Activated naive CD8-positive, alpha-beta T cell treated with anti-CD3 and anti-CD28 coated beads, Interleukin-2, amount 10 ng/mL, durations not matched to agents 7 days and 5 days (primary cell): ENCODE measurements at regions not wholly inside any gene's neighbourhood (a gene's known extent, or its start where the extent isn't known, plus 50 kb on each side); places are given as distances from the start of the nearest gene placed in this dataset.
"Not testable (repeated sequence)": the region's sequence is repeated elsewhere in the genome, so short reads cannot be mapped to it uniquely, and the experiment has no call there.

ENCODE experiments used
- ATAC-seq: fragments of 150-1000 bp; cut with Tn5 transposase; one replicate; pipeline ENCODE4 v1.10.0; 2021; ENCODE audit warnings: low read depth, moderate library complexity
- POLR2A ChIA-PET: fragments of 350-600 bp; sonication (Branson Sonifier 250); formaldehyde crosslinking; loops from one replicate; lab custom pipeline; 2021; ENCODE audit warnings: antibody characterized with exemption; lab: Charles Lee
- DNase-seq: peaks from one replicate; pipeline ENCODE4 v3.0.0; 2021
- H3K27ac Mint-ChIP-seq: one replicate; pipeline ENCODE4 v1.8.0; 2022; ENCODE audit warnings: mild to moderate bottlenecking, mixed read lengths
- H3K27me3 Mint-ChIP-seq: one replicate; pipeline ENCODE4 v1.8.0; 2022; ENCODE audit warnings: mild to moderate bottlenecking, moderate library complexity, mixed read lengths
- H3K36me3 Mint-ChIP-seq: one replicate; pipeline ENCODE4 v1.8.0; 2021; ENCODE audit warnings: mild to moderate bottlenecking, mixed read lengths
- H3K4me1 Mint-ChIP-seq: one replicate; pipeline ENCODE4 v1.8.0; 2021; ENCODE audit warnings: mixed read lengths
- H3K4me3 Mint-ChIP-seq: one replicate; pipeline ENCODE4 v1.8.0; 2022; ENCODE audit warnings: mild to moderate bottlenecking, moderate library complexity, mixed read lengths
- H3K9me3 Mint-ChIP-seq: one replicate; pipeline ENCODE4 v1.8.0; 2021; ENCODE audit warnings: mixed read lengths

- POLR2A ChIA-PET, result no interaction called here
- H3K27ac Mint-ChIP-seq, result no peak overlapping the region
- no peak overlapping the region for H3K4me3 Mint-ChIP-seq
- H3K36me3 Mint-ChIP-seq, result no peaks in the 10 kb centered on the region
- no peaks in the 10 kb centered on the region for H3K4me1 Mint-ChIP-seq
- DNase-seq (no peak), ATAC-seq (no peak)
- peaks cover 3% of the 10 kb centered on the region for H3K27me3 Mint-ChIP-seq
- H3K9me3 Mint-ChIP-seq, result no peaks in the 10 kb centered on the region
These were observed 217.0 kb upstream of the FAM78B start for GRCh38 chr1:166383635-166384346.

DNA sequence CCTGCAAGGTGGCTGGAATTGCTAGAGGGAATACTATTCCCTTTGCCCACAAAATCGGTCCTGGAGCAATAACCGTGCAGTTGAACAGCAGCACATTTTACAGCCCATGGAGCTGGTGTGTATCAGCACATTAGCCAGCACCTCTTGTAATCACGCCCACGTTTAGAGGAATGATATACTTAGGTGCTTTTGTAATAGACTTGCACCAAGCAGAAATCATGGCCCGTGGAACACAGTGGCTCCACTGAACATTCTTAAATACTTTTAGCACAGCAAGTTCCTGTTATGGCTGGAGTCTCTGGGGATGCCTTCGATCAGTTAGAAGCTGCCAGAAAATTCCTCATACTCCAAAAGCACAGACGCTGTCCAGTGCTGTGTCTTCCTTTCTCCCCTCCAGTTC lies 218.1 kb upstream of the FAM78B start:
- Mint-ChIP-seq H3K27me3 (peaks cover 3% of the 10 kb centered on the region), H3K4me1 (no peaks in the 10 kb centered on the region), H3K9me3 (no peaks in the 10 kb centered on the region), H3K36me3 (no peaks in the 10 kb centered on the region), H3K27ac (no peak overlapping the region), H3K4me3 (no peak overlapping the region)
- ATAC-seq, result no peak
- DNase-seq, result no peak
- POLR2A ChIA-PET, result no interaction called here

DNA sequence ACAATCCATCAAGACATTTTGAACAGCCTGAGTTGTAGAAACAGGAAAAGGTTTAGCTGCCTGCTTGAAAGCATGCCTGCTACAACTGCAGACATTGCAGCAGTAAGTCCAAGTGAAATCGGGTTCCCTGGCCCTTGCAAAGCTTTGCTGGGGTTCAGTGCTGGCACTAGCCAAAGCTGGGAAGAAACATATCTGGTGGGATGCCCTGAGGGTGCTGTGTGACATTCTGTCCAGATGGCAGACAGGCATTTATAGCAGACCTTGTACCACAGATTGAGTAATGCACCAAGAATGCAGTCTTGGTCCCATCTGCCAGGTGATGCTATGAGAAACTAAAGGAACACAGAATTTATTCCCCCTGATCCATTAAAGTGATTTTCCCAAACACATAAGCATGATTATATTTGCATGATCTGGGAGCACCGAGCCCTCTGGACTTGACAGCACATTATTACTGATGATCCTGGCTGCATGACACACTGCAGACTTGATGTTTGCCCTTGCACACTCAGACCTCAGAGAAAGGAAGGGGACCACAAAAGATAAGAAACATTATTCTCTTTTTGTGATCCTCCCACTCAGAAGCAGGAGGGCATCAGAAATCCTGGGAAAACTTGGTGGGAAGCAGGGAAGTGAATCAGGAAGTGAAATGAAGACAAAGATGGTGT lies 223.7 kb upstream of the FAM78B start:
- Mint-ChIP-seq H3K9me3 (no peaks in the 10 kb centered on the region), H3K27me3 (peaks cover 3% of the 10 kb centered on the region), H3K27ac (no peak overlapping the region), H3K4me3 (no peak overlapping the region), H3K36me3 (no peaks in the 10 kb centered on the region), H3K4me1 (no peaks in the 10 kb centered on the region)
- DNase-seq (no peak), ATAC-seq (no peak)
- POLR2A ChIA-PET, result no interaction called here

DNA sequence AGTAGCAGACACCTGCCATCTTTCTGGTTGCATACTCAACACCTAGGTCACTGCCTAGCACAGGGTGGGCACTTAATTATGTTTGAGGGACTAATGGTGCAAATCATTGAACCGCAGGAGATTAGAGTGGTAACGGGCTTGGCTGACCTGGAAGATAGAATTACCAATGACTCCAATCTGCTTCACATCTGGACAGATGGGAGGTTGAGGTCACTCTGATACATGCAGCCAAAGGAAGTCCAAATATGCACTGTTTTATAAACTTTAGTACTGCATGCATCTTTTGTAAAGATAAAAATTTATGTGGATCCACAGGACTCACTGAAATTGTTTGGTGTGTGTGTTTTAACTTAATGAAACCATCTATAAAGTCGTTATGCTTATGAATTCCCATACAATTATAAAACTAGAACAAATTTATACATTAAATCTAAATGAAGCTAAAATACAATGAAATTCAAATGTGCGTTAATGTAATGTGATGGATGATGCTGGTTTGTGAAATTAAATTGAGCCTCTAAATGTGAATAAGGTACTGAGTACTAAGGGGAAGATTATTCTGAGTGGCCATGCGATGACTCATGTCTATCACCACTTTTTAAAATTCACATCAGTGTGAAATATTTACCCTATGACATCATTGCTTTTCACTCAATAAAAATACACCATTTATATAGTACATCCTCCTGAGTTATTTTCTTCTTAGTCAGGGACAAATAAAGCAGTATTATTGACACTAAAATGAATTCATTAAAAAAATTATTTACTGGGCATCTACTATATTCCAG lies 224.7 kb upstream of the FAM78B start:
- no peak overlapping the region for H3K4me3 Mint-ChIP-seq
- peaks cover 3% of the 10 kb centered on the region for H3K27me3 Mint-ChIP-seq
- H3K4me1 Mint-ChIP-seq, result no peaks in the 10 kb centered on the region
- DNase-seq (no peak), ATAC-seq (no peak)
- no peaks in the 10 kb centered on the region for H3K36me3 Mint-ChIP-seq
- POLR2A ChIA-PET, result no interaction called here
- H3K9me3 Mint-ChIP-seq, result no peaks in the 10 kb centered on the region
- no peak overlapping the region for H3K27ac Mint-ChIP-seq

DNA sequence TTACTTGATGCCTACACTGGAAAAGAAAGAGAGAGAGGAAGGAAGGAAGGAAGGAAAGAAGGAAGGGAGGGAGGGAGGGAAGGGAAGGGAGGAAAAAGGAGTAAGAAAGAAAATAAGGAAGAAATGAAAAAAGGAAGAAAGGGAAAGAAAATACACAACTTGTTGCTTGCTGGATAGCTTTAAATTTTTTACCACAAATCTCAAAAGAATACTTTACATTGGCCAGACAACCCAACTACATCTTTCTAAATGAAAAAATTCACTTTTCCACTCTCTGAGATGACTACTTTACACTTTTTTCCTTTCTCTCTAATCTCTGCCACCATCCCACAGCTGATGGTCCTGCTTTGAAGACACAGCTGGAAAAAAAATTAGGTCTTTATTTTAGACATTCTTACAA lies 228.9 kb upstream of the FAM78B start:
- POLR2A ChIA-PET, result no interaction called here
- no peaks in the 10 kb centered on the region for H3K36me3 Mint-ChIP-seq
- DNase-seq (no peak), ATAC-seq (no peak)
- H3K9me3 Mint-ChIP-seq, result no peaks in the 10 kb centered on the region
- H3K27me3 Mint-ChIP-seq, result peaks cover 4% of the 10 kb centered on the region
- H3K4me3 Mint-ChIP-seq, result no peak overlapping the region
- no peaks in the 10 kb centered on the region for H3K4me1 Mint-ChIP-seq
- H3K27ac Mint-ChIP-seq, result no peak overlapping the region

DNA sequence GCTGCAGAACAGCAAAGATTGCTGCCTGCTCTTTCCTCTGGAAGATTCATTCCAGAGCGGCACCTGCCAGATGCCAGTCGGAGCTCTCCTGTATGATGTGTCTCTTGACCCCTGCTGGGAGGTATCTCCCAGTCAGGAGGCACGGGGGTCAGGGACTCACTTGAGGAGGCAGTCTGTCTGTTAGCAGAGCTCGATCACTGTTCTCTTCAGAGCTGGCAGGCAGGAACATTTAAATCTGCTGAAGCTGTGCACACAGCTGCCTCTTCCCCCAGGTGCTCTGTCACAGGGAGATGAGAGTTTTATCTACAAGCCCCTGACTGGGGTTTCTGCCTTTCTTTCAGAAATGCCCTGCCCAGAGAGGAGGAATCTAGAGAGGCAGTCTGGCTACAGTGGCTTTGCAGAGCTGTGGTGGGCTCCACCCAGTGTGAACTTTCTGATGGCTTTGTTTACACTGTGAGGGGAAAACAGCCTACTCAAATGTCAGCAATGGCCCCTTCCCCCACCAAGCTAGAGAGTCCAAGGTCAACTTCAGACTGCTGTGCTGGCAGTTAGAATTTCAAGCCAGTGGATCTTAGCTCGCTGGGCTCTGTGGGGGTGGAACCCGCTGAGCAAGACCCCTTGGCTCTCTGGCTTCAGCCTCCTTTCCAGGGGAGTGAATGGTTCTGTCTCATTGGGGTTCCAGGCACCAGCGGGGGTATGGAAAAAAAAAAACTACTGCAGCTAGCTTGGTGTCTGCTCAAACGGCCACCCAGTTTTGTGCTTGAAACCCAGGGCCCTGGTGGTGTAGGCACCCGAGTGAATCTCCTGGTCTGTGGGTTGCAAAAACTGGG lies 242.7 kb upstream of the FAM78B start:
- H3K9me3 Mint-ChIP-seq, H3K4me1 Mint-ChIP-seq, H3K36me3 Mint-ChIP-seq, POLR2A ChIA-PET, ATAC-seq, H3K27ac Mint-ChIP-seq, DNase-seq, H3K4me3 Mint-ChIP-seq, H3K27me3 Mint-ChIP-seq: not testable (repeated sequence)

DNA sequence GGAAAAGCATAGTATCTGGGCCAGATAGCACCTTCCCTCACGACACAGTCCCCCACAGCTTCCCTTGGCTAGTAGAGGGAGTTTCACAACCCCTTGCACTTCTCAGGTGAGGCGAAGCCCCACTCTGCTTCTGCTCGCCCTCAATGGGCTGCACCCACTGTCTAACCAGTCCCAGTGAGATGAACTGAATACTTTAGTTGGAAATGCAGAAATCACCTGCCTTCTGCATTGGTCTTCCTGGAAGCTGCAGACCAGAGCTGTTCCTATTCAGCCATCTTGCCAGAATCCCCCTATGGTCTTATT lies 243.2 kb upstream of the FAM78B start:
- peaks cover 4% of the 10 kb centered on the region for H3K9me3 Mint-ChIP-seq
- DNase-seq, result no peak
- H3K36me3 Mint-ChIP-seq, result no peaks in the 10 kb centered on the region

GRCh38 chr1:166416831-166417230 lies 250.0 kb upstream of the FAM78B start:
- DNase-seq, H3K27ac Mint-ChIP-seq, H3K36me3 Mint-ChIP-seq, ATAC-seq, H3K4me3 Mint-ChIP-seq, H3K27me3 Mint-ChIP-seq, H3K9me3 Mint-ChIP-seq, H3K4me1 Mint-ChIP-seq, POLR2A ChIA-PET: not testable (repeated sequence)

More for the DNA sequence above, 243.2 kb upstream of the FAM78B start:
- Mint-ChIP-seq H3K4me3 (no peak overlapping the region), H3K4me1 (no peaks in the 10 kb centered on the region), H3K27ac (no peak overlapping the region), H3K27me3 (peaks cover 4% of the 10 kb centered on the region)
- POLR2A ChIA-PET, result no interaction called here
- no peak for ATAC-seq

- H3K4me3 Mint-ChIP-seq, result no peak overlapping the region
- H3K36me3 Mint-ChIP-seq, result no peaks in the 10 kb centered on the region
- no peak overlapping the region for H3K27ac Mint-ChIP-seq
- H3K27me3 Mint-ChIP-seq, result no peaks in the 10 kb centered on the region
- H3K4me1 Mint-ChIP-seq, result no peaks in the 10 kb centered on the region
- ATAC-seq (no peak), DNase-seq (no peak)
- H3K9me3 Mint-ChIP-seq, result peaks cover 2% of the 10 kb centered on the region
- POLR2A ChIA-PET, result no interaction called here
These were observed 251.6 kb upstream of the FAM78B start for GRCh38 chr1:166418344-166418933.

DNA sequence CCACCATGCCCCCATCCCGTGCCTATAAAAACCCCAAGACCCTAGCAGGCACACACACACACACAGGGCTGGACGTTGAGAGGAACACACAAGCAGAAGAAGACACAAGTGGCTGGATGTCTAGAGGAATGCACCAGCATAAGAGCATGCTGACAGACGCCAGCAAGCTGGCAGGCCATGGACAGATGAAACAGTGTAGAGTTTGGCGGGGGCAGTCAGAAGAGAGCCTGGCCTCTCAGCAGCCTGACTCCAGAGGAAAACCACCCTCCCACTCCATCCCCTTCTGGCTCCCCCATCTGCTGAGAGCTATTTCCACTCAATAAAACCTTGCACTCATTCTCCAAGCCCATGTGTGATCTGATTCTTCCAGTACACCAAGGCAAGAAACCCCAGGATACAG lies 255.8 kb upstream of the FAM78B start:
- H3K36me3 Mint-ChIP-seq, POLR2A ChIA-PET, H3K4me3 Mint-ChIP-seq: not testable (repeated sequence)

DNA sequence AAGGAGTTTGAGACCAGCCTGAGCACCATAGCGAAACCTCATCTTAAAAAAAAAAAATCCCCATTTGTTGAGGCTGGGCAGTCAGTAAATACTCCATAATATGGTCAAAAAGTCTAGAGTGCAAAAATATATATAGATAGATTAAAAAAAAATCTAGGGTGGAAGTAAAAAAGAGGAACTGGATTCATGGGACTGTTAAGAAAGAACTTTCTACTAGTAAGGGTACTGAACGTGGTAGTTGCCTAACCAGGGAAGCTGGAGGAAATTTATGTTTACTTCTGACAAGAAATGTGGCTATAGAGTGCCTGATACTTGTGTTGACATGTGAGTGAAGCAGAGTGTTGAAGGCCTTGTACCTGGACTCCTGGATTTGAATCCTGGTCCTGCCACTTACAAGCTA lies 265.9 kb upstream of the FAM78B start:
- Mint-ChIP-seq H3K4me3 (no peak overlapping the region), H3K27ac (no peak overlapping the region), H3K4me1 (no peaks in the 10 kb centered on the region), H3K36me3 (no peaks in the 10 kb centered on the region), H3K27me3 (peaks cover 7% of the 10 kb centered on the region), H3K9me3 (peaks cover 1% of the 10 kb centered on the region)
- POLR2A ChIA-PET, result no interaction called here
- no peak for ATAC-seq
- DNase-seq, result no peak

More for the DNA sequence above, 255.8 kb upstream of the FAM78B start:
- H3K27me3 Mint-ChIP-seq, DNase-seq, H3K9me3 Mint-ChIP-seq, H3K27ac Mint-ChIP-seq, ATAC-seq, H3K4me1 Mint-ChIP-seq: not testable (repeated sequence)

GRCh38 chr1:166433404-166434304 lies 266.9 kb upstream of the FAM78B start:
- H3K4me3 Mint-ChIP-seq, ATAC-seq, DNase-seq, H3K36me3 Mint-ChIP-seq, H3K4me1 Mint-ChIP-seq, POLR2A ChIA-PET, H3K27me3 Mint-ChIP-seq, H3K9me3 Mint-ChIP-seq, H3K27ac Mint-ChIP-seq: not testable (repeated sequence)
